T47D (cell line): ENCODE measurements at regions not wholly inside any gene's neighbourhood (a gene's known extent, or its start where the extent isn't known, plus 50 kb on each side); places are given as distances from the start of the nearest gene placed in this dataset.

Source experiments
- DNase-seq, 2 experiments: peaks; one replicate each; pipeline versions ENCODE4 v3.0.0 to v3.0.0-alpha.2; 2011 to 2012; ENCODE audit warnings: low read depth in 1 of 2, low spot score in 1 of 2
- JUND ChIP-seq: IDR thresholded peaks from 2 replicates; pipeline ENCODE4 v1.6.1; 2012; ENCODE audit warnings: low read depth
- in situ Hi-C: cut with HindIII; loops from 2 replicates; pipeline ENCODE4 v1.10.0; 2016; ENCODE audit warnings: low sequenced_read_pairs, low pct_unique_long_range_greater_than_20kb

GRCh38 chr5:176175101-176175852, 62.9 kb upstream of the SIMC1 start:
- DNase-seq, result no peak
- no peak for TF ChIP-seq JUND
- in situ Hi-C loops, result no loop called here

GRCh38 chr5:176176231-176176630, 62.0 kb upstream of the SIMC1 start:
- no peak for TF ChIP-seq JUND
- in situ Hi-C loops, result no loop called here

GRCh38 chr5:176178789-176179188, 59.4 kb upstream of the SIMC1 start:
- in situ Hi-C loops, result no loop called here
- no peak for DNase-seq
- TF ChIP-seq JUND, result no peak

More at GRCh38 chr5:176176231-176176630, 62.0 kb upstream of the SIMC1 start:
- no peak for DNase-seq

- no peak for TF ChIP-seq JUND
- in situ Hi-C loops, result no loop called here
- no peak for DNase-seq
These were observed 57.9 kb upstream of the SIMC1 start for GRCh38 chr5:176180339-176180738.

GRCh38 chr5:176180781-176181180, 57.4 kb upstream of the SIMC1 start:
- DNase-seq, result no peak
- no peak for TF ChIP-seq JUND
- in situ Hi-C loops, result no loop called here

- no peak for TF ChIP-seq JUND
- DNase-seq, result no peak
- in situ Hi-C loops, result no loop called here
These were observed 56.9 kb upstream of the SIMC1 start for GRCh38 chr5:176181271-176181855.

- in situ Hi-C loops, result no loop called here
- no peak for DNase-seq
- no peak for TF ChIP-seq JUND
These were observed 54.7 kb upstream of the SIMC1 start for GRCh38 chr5:176183321-176184074.

- TF ChIP-seq JUND, result no peak
These were observed 53.6 kb upstream of the SIMC1 start for GRCh38 chr5:176184608-176185132.

GRCh38 chr5:176185133-176185733, 53.0 kb upstream of the SIMC1 start:
- no peak for DNase-seq
- TF ChIP-seq JUND, result no peak
- in situ Hi-C loops, result no loop called here

More at GRCh38 chr5:176184608-176185132, 53.6 kb upstream of the SIMC1 start:
- DNase-seq, result no peak
- in situ Hi-C loops, result no loop called here

GRCh38 chr5:176186107-176186506, 52.1 kb upstream of the SIMC1 start:
- in situ Hi-C loops, result no loop called here

GRCh38 chr5:176187276-176188062, 50.8 kb upstream of the SIMC1 start:
- TF ChIP-seq JUND, result no peak
- DNase-seq, result no peak
- in situ Hi-C loops, result no loop called here

More at GRCh38 chr5:176186107-176186506, 52.1 kb upstream of the SIMC1 start:
- no peak for TF ChIP-seq JUND
- no peak for DNase-seq

GRCh38 chr5:176188085-176188484, 50.1 kb upstream of the SIMC1 start:
- in situ Hi-C loops, result no loop called here
- TF ChIP-seq JUND, result no peak
- DNase-seq, result no peak
